ENCODE measurements at regions not wholly inside any gene's neighbourhood (a gene's known extent, or its start where the extent isn't known, plus 50 kb on each side); places are given as distances from the start of the nearest gene placed in this dataset.

- intact Hi-C loops (cut with DNase I): no loop called here
- no peaks in the 10 kb centered on the region for H3K4me1 ChIP-seq
- H3K4me3 ChIP-seq: no peak overlapping the region
- H3K9me3 ChIP-seq: no peaks in the 10 kb centered on the region
- no peak for TF ChIP-seq CTCF (IDR thresholded peaks at IDR 0.05)
- H3K27me3 ChIP-seq: no peaks in the 10 kb centered on the region
- no peak for ATAC-seq
- H3K36me3 ChIP-seq: no peaks in the 10 kb centered on the region
- DNase-seq: no peak
- H3K27ac ChIP-seq: no peak overlapping the region
These were observed 175.0 kb upstream of the HNRNPA3 start for GRCh38 chr2:177037569-177037968.

DNA sequence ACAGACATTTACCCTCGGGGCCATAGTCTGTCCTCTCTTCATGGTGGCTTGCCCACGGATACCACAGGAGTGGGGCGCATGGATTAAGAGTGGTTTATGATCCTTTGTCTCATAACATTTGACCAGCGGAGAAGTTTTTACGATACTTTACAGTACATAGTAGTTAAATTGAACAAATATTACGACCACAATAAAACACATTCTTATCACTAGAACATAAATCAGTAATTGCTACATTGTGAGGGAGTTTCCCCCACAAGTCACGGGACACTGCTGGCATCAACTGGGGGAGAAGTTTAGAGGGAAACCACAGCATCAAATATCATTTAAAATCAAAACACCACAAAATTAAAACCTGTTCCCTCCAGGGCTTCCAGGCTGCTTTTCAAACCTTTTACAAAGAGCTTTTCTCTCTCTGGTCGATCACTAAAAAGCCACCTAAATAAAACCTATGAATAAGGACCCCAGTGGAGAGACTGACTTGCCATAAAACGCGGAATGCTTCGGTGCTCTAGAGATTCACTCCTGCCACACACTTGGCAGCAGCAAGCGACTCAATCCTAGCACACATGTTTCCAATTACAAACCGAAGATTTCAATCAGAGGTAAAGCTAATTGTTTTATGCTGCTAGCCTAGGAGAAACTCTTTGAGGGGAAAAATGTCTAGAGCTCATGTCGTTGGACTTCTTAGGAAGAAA is 173.7 kb upstream of the HNRNPA3 start:
- H3K36me3 ChIP-seq: no peaks in the 10 kb centered on the region
- ATAC-seq (no peak), DNase-seq (no peak)
- intact Hi-C loops (cut with DNase I): no loop called here
- H3K9me3 ChIP-seq: no peaks in the 10 kb centered on the region
- no peaks in the 10 kb centered on the region for H3K4me1 ChIP-seq
- H3K4me3 ChIP-seq: no peak overlapping the region
- H3K27me3 ChIP-seq: no peaks in the 10 kb centered on the region
- no peak overlapping the region for H3K27ac ChIP-seq
- no peak for TF ChIP-seq CTCF (IDR thresholded peaks at IDR 0.05)

- no peak for ATAC-seq
- no peaks in the 10 kb centered on the region for H3K27me3 ChIP-seq
- no peak overlapping the region for H3K4me3 ChIP-seq
- intact Hi-C loops (cut with DNase I): no loop called here
- no peaks in the 10 kb centered on the region for H3K4me1 ChIP-seq
- no peaks in the 10 kb centered on the region for H3K36me3 ChIP-seq
- DNase-seq: no peak
- TF ChIP-seq CTCF (IDR thresholded peaks at IDR 0.05): no peak
- no peaks in the 10 kb centered on the region for H3K9me3 ChIP-seq
- no peak overlapping the region for H3K27ac ChIP-seq
These were observed 170.3 kb upstream of the HNRNPA3 start for GRCh38 chr2:177042311-177042710.

DNA sequence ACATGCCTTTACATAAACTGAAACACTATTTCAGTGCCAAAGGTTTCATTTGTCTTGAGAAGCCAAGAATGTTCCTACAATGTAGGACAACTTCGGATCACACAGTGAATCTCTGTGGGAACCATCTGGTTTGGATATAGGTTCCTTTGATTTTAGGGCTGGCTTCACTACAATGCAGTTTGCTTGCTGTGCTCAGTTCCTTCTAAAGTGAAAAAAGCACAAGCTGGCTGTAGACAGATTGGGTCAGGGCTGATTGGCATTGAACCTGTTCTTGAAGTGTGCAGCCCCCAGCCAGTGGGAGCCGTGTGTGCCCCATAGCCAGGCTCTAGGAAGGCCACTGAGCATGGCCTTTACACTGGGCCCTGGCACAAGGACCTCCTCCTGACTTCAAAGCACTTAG is 167.9 kb upstream of the HNRNPA3 start:
- no peak overlapping the region for H3K4me3 ChIP-seq
- ATAC-seq (no peak), DNase-seq (no peak)
- no peaks in the 10 kb centered on the region for H3K27me3 ChIP-seq
- no peak overlapping the region for H3K27ac ChIP-seq
- H3K9me3 ChIP-seq: no peaks in the 10 kb centered on the region
- H3K36me3 ChIP-seq: no peaks in the 10 kb centered on the region
- intact Hi-C loops (cut with DNase I): no loop called here
- TF ChIP-seq CTCF (IDR thresholded peaks at IDR 0.05): no peak
- H3K4me1 ChIP-seq: no peaks in the 10 kb centered on the region

DNA sequence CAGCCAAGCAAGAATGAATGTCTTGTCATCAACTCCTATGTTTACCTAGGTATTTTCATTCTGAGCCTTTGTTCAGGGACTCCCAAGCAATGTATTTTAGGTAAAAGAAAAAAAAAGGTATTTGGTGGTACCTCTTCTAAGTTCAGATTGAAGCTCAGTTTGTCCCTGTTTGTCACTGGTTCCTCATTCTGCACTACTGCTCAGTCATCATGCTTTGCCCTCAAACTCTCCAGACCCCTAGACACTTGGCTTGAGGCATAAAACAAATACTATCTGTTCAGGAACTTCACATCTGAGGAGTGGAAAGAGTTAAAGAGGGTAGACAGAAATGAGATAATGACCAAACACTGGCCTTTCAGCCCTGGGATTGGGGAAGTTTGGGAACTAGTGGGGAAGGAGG is 163.6 kb upstream of the HNRNPA3 start:
- no peak for TF ChIP-seq CTCF (IDR thresholded peaks at IDR 0.05)
- intact Hi-C loops (cut with DNase I): no loop called here
- ATAC-seq (no peak), DNase-seq (no peak)
- no peaks in the 10 kb centered on the region for H3K36me3 ChIP-seq
- H3K9me3 ChIP-seq: no peaks in the 10 kb centered on the region
- no peak overlapping the region for H3K27ac ChIP-seq
- H3K27me3 ChIP-seq: no peaks in the 10 kb centered on the region
- H3K4me3 ChIP-seq: no peak overlapping the region
- H3K4me1 ChIP-seq: no peaks in the 10 kb centered on the region

Measured in left lung (tissue), 4 donors.